Neuron (in vitro differentiated cells): ENCODE measurements at regions not wholly inside any gene's neighbourhood (a gene's known extent, or its start where the extent isn't known, plus 50 kb on each side); places are given as distances from the start of the nearest gene placed in this dataset.
"Not testable (repeated sequence)": the region's sequence is repeated elsewhere in the genome, so short reads cannot be mapped to it uniquely, and the experiment has no call there.

Source experiments
- H2AFZ ChIP-seq: one replicate; pipeline ENCODE4 v1.6.1; 2013; ENCODE audit warnings: low read depth, mild to moderate bottlenecking, inconsistent platforms, low read length, moderate library complexity
- H3K27me3 ChIP-seq: one replicate; pipeline ENCODE4 v1.6.1; 2013; ENCODE audit warnings: low read length; ENCODE audit not compliant: insufficient read depth
- H3K36me3 ChIP-seq: one replicate; pipeline ENCODE4 v1.6.1; 2013; ENCODE audit warnings: low read length; ENCODE audit not compliant: insufficient read depth
- H3K4me1 ChIP-seq: one replicate; pipeline ENCODE4 v1.6.1; 2013; ENCODE audit warnings: low read length; ENCODE audit not compliant: insufficient read depth
- H3K4me3 ChIP-seq: 2 replicates; pipeline ENCODE4 v1.5.1; 2013; ENCODE audit warnings: mild to moderate bottlenecking, low read length, moderate library complexity
- H3K9me3 ChIP-seq: one replicate; pipeline ENCODE4 v1.6.1; 2013; ENCODE audit warnings: low read length

DNA sequence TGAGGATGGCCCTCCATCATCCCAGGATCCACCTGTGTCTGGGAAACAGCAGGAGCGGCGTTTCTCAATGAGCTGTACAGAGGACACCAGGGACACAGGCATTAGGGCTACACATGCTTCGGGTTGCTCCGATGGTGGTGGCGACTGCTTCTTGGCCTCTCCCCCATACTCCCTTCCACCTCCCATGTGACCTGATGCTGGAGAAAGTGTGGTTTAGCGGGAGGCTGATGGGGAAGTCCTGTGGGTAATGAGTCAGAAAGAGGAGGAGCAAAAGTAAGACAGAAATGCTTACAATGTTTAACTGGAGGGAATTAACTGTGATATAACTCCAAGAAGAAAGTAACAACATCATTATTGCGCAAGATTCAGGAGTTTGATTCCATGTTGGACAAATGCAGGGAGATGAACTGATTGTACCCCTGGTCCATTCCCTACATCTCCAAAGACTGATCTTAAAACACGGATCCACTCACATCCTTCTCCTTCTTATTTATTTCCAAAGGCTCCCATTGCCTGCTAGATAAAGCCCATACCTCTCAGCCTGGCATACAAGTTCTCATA, 186.6 kb downstream of the NRP2 start:
- Histone ChIP-seq H3K4me1 (peaks cover 3% of the 10 kb centered on the region), H3K36me3 (no peaks in the 10 kb centered on the region), H3K9me3 (no peaks in the 10 kb centered on the region), H2AFZ (no peak overlapping the region), H3K27me3 (no peaks in the 10 kb centered on the region), H3K4me3 (no peak overlapping the region)

DNA sequence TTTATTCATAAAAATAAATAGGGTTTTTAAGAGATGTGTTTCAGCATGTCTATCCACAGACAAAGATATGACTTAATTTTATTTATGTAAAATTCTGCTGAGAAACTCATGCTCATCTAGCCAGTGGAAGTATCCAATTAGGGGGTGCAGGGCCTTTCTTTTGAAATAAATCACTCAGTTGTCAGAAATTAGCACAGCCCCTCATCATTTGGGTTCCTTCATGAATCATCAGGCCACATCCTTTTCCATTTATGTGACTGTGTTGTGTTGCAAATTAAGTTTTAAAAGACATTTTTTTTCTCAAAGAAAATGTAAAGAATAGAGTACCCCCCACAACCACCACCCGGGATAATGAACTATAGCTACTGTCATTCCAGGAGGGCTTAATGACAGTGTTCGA, 185.8 kb downstream of the NRP2 start:
- Histone ChIP-seq H3K36me3 (no peaks in the 10 kb centered on the region), H3K9me3 (no peaks in the 10 kb centered on the region), H3K4me1 (peaks cover 3% of the 10 kb centered on the region), H2AFZ (no peak overlapping the region), H3K4me3 (no peak overlapping the region), H3K27me3 (no peaks in the 10 kb centered on the region)

DNA sequence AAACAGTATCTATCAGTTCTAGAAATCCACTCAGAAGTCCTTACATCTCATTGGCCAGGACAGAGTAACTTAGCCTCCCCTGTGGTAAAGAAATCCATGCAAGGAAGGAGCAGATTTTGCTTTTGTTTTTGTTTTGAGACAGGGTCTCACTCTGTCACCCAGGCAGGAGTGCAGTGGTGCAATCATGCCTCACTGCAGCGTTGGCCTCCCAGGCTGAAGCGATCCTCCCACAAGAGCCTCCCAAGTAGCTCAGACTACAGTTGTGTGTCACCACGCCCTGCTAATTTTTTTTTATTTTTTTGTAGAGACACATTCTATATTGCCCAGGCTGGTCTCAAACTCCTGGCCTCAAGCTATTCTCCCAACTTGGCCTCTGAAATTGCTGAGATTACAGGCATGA, 185.1 kb downstream of the NRP2 start:
- Histone ChIP-seq H3K27me3 (no peaks in the 10 kb centered on the region), H3K36me3 (no peaks in the 10 kb centered on the region), H3K4me1 (peaks cover 3% of the 10 kb centered on the region), H2AFZ (no peak overlapping the region), H3K9me3 (no peaks in the 10 kb centered on the region), H3K4me3 (no peak overlapping the region)

DNA sequence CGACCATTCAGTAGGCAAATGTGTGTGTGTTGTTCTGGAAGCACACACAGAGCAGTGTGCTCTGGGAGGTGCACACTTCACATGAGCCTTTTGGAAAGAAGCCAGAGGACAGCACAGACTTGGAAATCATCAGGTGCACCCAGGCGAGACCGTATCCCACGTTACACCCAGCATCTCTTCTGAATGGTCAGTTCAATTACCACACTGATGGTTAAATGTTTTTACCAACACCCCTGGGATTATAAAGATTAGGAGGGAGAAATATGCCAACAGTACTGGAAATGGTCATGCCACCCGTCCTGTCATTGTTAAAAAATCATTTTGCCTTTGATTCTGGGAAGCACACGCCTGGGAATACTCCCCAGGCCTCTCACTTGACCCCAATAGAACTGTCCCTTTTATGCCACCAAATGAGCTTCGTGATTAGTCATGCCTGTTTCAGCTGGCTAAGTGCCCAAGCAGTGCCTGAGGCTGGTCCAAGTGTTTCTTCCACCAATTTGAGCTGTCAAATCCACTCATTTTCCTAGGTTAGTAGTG, 183.7 kb downstream of the NRP2 start:
- peaks cover 3% of the 10 kb centered on the region for H3K4me1 ChIP-seq
- H3K27me3 ChIP-seq, result no peaks in the 10 kb centered on the region
- no peaks in the 10 kb centered on the region for H3K36me3 ChIP-seq
- no peak overlapping the region for H2AFZ ChIP-seq
- H3K9me3 ChIP-seq, result no peaks in the 10 kb centered on the region
- H3K4me3 ChIP-seq, result no peak overlapping the region

DNA sequence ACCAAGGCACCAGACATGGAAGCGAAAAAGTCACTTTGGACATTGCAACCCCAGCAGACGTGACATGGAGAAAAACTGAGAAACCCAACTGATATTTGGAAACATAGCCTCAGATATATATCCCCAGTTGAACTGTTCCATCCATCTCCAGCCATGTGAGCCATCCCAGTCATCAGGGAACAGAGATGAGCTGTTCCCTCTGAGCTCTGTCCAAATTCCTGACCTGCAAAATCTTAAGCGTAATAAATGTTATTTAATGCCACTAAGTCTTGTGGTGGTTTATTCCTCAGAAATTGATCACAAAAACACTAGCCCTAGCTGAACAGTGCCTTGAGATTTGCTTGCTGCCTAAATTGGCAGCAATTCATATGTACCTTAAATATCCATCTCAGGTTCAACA, 182.8 kb downstream of the NRP2 start:
- Histone ChIP-seq H3K4me1 (peaks cover 3% of the 10 kb centered on the region), H3K9me3 (no peaks in the 10 kb centered on the region), H2AFZ (no peak overlapping the region)

DNA sequence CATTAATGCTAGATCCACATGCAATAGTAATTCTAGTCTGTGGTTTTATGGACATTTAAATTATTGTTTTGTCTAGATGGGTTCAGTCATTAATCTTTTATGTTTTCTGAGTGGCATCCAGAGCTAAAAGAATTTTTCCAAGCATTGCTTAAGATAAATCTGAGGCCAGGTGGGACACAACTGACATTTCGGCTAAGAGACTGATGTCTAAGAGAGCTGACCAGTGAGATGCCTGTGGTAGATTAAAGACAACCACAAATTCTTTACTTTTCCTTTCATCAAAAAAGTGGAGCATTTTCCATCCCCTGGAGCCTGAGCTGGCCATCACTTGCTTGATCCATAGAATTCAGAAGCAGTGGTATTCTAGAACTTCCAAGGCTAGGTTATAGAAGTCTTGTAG, 182.2 kb downstream of the NRP2 start:
- peaks cover 3% of the 10 kb centered on the region for H3K4me1 ChIP-seq
- no peak overlapping the region for H2AFZ ChIP-seq
- no peak overlapping the region for H3K4me3 ChIP-seq
- no peaks in the 10 kb centered on the region for H3K9me3 ChIP-seq
- no peaks in the 10 kb centered on the region for H3K36me3 ChIP-seq
- H3K27me3 ChIP-seq, result no peaks in the 10 kb centered on the region

More for the DNA sequence above, 182.8 kb downstream of the NRP2 start:
- no peak overlapping the region for H3K4me3 ChIP-seq
- H3K27me3 ChIP-seq, result no peaks in the 10 kb centered on the region
- H3K36me3 ChIP-seq, result no peaks in the 10 kb centered on the region

DNA sequence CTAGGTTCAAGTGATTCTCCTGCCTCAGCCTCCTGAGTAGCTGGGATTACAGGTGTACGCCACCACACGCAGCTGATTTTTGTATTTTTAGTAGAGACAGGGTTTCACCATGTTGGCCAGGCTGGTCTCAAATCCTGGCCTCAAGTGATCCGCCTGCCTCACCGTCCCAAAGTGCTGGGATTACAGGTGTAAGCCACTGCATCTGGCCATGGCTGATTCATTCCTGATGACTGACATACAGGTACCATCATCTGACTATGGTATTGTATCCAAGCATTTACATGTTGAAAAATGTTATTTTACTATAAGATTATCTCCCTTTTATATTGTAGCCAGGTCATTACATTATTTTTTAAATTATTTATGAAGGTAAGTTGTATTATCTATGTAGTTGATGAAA, 180.5 kb downstream of the NRP2 start:
- not testable (repeated sequence) for H3K4me3 ChIP-seq, H2AFZ ChIP-seq, H3K27me3 ChIP-seq, H3K36me3 ChIP-seq, H3K9me3 ChIP-seq, H3K4me1 ChIP-seq

DNA sequence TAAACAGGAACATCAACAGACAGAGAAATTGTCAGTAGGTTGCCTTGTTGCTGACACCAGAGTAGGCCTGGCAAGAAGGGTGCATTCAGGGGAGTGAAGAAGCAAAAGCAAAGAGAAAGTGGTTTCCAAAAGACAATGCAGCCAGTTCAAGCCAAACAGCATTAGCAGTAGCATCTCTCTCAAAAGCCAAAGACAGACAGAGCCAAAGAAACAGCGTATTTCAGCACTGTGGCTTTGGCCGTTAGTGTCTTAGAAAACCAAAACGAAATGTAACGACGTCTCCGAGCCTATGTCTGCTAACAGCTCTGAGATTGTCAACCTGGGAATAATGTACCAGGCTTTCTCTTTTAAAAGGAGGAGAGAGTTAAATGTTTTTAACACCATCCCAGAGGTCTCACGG, 178.6 kb downstream of the NRP2 start:
- H3K27me3 ChIP-seq, result no peaks in the 10 kb centered on the region
- no peaks in the 10 kb centered on the region for H3K4me1 ChIP-seq
- no peak overlapping the region for H3K4me3 ChIP-seq
- H3K9me3 ChIP-seq, result no peaks in the 10 kb centered on the region
- H2AFZ ChIP-seq, result no peak overlapping the region
- no peaks in the 10 kb centered on the region for H3K36me3 ChIP-seq

DNA sequence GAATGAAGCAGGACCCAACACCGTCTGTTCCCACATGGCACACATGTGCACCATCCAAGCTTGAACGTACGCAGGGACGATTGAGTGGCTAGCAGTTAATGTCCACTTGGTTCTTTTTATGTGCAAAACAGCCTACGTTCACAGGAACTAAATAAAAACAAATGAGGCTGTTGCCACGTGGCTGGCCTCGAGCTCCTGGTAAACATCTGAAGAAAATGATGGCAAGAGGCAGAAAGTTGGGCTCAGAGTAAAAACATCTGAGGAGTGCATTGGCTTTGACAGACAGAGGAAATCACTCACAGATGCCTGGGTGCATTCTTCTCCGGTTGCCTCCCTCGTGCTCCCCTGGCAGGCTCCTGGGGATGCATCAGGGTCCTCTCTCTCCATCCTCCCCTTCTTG, 177.9 kb downstream of the NRP2 start:
- Histone ChIP-seq H2AFZ (no peak overlapping the region), H3K4me3 (no peak overlapping the region), H3K9me3 (no peaks in the 10 kb centered on the region), H3K36me3 (no peaks in the 10 kb centered on the region), H3K27me3 (no peaks in the 10 kb centered on the region), H3K4me1 (no peaks in the 10 kb centered on the region)

DNA sequence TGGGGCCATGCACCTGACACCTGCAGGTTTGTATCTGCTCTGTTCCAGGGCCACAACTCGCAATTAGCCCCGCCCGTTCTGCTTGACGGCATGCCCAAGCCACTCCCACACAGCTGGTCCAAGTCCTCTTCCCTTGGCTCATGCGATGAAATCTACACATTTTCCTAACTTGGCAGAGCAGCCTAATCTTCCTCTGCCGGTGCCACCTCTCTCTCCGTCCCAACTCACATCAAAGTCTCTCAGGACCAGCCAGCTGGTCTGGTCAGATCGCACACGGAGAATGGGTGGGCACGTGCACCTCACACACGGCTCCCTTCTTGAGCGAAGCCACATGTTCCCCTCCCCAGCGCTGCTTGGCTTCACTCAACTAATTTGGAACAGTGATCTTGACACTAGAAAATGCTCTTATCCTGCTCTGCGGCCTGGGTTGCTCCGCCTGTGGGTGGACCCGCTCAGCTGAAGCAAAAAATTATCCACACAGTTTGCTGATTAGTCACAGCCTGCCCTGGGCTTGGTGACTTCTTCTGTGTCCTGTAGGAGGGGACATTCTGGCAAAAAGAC, 176.7 kb downstream of the NRP2 start:
- Histone ChIP-seq H3K9me3 (no peaks in the 10 kb centered on the region), H3K4me3 (no peak overlapping the region), H3K4me1 (no peaks in the 10 kb centered on the region), H3K36me3 (no peaks in the 10 kb centered on the region), H2AFZ (no peak overlapping the region), H3K27me3 (no peaks in the 10 kb centered on the region)

DNA sequence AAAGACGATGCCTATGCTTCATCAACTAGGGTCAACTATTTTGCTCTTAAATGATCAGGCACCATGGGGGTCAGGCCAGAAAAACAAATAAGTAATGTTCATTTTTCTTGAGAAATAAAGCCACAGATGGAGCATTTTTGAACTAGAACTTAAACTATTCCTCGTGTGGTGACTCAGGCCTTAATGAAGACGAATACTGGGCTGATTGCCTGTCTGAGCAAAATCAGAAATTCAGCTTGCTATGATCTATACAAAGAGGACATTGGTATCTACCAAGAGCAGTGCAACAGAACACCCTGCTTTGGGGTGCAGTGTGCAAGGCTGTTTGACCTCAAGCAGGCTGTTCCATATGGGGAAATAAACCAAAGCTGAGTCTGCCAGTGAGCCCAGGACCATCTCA, 176.0 kb downstream of the NRP2 start:
- no peak overlapping the region for H2AFZ ChIP-seq
- H3K9me3 ChIP-seq, result no peaks in the 10 kb centered on the region
- no peaks in the 10 kb centered on the region for H3K27me3 ChIP-seq
- no peak overlapping the region for H3K4me3 ChIP-seq
- no peaks in the 10 kb centered on the region for H3K4me1 ChIP-seq
- H3K36me3 ChIP-seq, result no peaks in the 10 kb centered on the region

DNA sequence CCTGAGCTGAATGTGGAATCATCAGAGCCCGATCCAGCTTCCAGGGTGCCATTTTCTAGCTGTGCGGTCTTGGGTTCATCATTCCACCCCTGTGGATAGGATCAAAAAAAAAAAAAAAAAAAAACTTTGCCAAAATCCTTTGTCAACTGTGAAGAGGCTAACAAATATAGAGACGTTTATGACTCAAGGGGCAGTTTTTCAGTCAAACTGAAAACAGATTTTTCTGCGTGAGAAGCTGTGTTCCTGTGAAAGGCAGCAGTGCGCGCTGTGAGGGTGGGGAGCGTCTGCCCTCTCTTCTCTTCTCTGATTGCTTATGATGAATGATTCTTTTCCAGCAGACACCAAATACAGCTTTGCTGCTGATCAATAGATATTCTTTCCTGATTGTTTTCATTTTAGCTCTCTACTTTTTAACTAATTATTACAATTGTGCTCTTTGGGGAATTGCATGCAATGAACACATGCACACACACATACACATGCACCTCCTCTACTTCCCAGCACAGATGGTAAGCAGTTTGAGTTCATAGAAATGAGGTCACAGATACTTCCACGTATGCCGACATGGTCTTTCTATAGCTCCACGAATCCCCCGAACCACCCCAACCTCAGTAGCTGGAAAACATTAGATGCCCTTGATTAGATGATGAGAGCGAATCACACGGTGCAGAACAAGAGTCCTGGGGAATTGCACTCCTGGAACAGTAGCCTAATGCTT, 175.4 kb downstream of the NRP2 start:
- H3K36me3 ChIP-seq, result no peaks in the 10 kb centered on the region
- no peaks in the 10 kb centered on the region for H3K4me1 ChIP-seq
- H3K4me3 ChIP-seq, result no peak overlapping the region
- H3K27me3 ChIP-seq, result peaks cover 3% of the 10 kb centered on the region
- no peaks in the 10 kb centered on the region for H3K9me3 ChIP-seq
- no peak overlapping the region for H2AFZ ChIP-seq

DNA sequence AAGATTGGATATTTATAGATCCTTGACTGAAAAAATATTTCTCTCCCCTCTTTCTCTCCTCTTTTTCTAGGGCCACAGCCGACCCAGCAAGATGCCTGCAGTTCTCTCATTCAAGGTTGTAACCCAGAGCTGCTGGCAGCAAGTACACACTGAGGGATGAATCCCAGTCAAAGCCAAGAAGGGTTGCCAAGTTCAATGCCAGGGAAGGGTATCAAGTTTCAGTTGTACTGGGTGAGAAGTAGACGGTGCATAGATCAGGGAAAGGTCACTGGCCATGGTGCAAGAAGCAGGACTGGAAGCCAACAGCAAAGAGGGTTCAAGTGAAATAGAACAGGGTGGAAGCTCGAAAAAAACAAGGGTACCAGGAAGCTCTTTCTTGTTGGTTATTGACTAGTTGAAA, 170.2 kb downstream of the NRP2 start:
- H3K9me3 ChIP-seq, result no peaks in the 10 kb centered on the region
- H3K4me1 ChIP-seq, result peaks cover 7% of the 10 kb centered on the region
- no peaks in the 10 kb centered on the region for H3K36me3 ChIP-seq
- no peak overlapping the region for H3K4me3 ChIP-seq
- H2AFZ ChIP-seq, result no peak overlapping the region
- H3K27me3 ChIP-seq, result peaks cover 3% of the 10 kb centered on the region
